Posterior cingulate gyrus (tissue), 11 donors: ENCODE measurements at regions not wholly inside any gene's neighbourhood (a gene's known extent, or its start where the extent isn't known, plus 50 kb on each side); places are given as distances from the start of the nearest gene placed in this dataset.
"Not testable (repeated sequence)": the region's sequence is repeated elsewhere in the genome, so short reads cannot be mapped to it uniquely, and the experiment has no call there.

Experiments used
- DNase-seq, 10 donors: peaks; one replicate each; pipeline versions ENCODE4 v3.0.0 to v3.0.0-alpha.2; 2020 to 2021; ENCODE audit warnings: mixed read lengths in 3 of 10
- intact Hi-C: fragments of 100-400 bp; cut with DNase I; formaldehyde crosslinking; loops from one replicate; pipeline ENCODE4 v1.15.1; 2023

DNA sequence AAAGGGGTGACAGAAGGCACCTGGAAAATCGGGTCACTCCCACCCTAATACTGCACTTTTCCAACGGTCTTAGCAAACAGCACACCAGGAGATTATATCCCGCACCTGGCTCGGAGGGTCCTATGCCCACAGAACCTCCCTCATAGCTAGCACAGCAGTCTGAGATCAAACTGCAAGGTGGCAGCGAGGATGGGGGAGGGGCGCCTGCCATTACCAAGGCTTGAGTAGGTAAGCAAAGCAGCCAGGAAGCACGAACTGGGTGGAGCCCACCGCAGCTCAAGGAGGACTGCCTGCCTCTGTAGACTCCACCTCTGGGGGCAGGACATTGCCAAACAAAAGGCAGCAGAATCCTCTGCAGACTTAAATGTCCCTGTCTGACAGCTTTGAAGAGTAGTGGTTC lies 101.8 kb downstream of the TBX20 start:
- intact Hi-C loops: not testable (repeated sequence)
- DNase-seq: peak in 1 of 10 donors; percentile 40

DNA sequence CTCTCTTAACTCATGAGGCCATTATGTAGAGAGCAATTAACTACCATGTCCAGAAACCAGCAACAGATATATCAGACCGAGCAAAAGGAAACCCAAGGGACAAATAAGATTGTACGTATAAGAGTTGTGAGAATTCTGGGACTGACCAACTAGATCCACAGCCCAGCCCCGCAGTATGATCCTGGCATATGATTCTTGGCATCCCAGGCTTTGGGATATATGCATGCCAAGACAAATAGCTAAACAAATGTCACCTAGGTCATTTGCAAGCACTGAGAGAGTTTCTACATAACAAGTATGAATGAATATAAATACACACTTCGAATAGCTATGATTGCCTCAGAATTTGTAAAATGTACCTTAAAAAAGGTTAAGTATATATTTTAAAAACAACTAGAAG lies 105.9 kb downstream of the TBX20 start:
- DNase-seq, intact Hi-C loops: not testable (repeated sequence)

DNA sequence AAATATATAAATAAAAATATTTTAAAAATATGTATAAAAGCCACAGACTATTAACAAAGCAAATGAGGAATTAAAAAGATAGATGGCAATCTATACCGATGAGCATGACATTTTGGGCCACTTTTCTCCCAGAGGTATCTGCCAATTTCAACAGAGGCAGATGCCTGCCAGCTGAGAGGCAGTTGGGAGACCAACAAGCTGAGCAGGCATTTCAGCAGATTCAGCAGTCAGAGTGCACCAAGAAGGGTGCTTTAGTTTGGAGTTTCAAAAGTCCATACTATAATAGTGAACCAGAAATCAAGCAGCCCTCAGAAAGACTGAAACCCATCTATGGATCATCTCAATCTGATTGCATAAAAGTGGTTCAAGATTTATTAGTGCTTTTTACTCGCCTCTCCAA lies 104.8 kb upstream of the DPY19L1 start:
- intact Hi-C loops, DNase-seq: not testable (repeated sequence)

DNA sequence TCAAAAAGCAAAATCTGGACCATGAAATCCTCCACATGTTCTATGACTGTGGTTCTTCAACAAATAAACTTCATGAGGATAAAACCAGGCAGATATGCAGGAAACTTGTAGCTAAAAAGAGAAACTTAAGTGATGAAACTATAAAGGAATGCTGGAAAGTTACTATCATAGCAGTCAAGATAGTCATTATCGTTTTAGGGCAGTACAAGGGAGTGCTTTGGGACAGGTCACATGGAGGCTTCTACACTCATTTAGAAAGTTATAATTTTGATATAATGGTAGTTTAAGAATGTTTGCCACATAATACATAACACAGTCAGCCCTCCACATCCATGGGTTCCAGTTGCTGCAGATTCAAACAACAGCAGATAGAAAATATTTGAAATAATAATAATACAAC lies 102.0 kb upstream of the DPY19L1 start:
- DNase-seq, intact Hi-C loops: not testable (repeated sequence)

DNA sequence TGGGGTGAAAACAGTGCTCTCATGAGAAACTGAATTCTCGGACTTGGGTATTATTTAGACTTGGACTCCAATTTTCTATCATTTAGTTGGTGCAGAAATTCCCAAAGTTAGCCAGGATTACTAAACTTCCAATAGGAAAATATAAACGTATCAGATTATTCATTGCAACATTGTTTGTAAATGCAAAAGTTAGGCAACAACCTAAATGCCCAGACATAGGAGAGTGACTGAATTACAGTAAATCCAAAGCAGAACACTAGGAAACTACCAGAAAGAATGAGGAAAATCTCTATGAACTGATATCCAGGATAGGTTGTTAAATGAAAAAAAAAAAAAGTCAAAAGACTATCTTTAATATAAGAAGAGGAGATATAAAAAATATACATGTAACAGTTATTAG lies 96.2 kb upstream of the DPY19L1 start:
- intact Hi-C loops: not testable (repeated sequence)

DNA sequence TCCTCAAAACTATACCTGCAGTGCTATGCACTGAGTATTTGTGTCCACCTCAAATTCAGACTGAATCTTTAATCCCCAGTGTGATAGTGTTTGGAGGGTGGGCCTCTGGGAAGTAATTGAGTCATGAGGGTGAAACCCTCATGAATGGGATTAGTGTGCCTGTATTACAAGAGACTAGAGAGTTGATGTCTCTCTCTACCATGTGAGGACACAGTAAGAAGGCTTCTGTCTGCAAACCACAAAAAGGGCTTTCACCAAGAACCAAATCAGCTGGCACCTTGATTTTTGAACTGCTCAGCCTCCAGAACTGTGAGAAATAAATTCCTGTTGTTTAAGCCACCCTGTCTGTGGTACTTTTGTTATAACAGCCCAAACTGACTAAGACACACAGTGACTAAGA lies 95.7 kb upstream of the DPY19L1 start:
- intact Hi-C loops: not testable (repeated sequence)

More for the DNA sequence above, 96.2 kb upstream of the DPY19L1 start:
- not testable (repeated sequence) for DNase-seq

DNA sequence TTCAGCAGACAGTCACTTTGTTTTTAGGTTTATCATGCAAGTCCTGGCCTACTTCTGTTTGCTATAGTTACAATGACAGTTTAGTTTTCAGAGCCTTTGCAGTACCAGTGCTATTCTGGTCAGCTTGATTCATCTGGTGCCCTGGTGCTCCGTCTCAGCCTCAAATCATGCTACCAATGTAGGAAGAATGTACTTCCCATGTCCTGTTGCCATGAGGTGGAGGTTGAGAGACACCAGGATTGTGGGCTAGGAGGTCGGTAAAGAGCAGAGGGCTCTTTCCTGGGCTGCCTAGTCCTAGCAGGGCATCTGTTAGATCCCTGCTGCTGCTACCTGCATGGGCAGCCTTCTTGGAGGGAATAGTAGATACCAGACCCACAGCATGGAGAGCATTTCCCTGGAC lies 91.4 kb upstream of the DPY19L1 start:
- intact Hi-C loops: not testable (repeated sequence)

More for the DNA sequence above, 95.7 kb upstream of the DPY19L1 start:
- not testable (repeated sequence) for DNase-seq

DNA sequence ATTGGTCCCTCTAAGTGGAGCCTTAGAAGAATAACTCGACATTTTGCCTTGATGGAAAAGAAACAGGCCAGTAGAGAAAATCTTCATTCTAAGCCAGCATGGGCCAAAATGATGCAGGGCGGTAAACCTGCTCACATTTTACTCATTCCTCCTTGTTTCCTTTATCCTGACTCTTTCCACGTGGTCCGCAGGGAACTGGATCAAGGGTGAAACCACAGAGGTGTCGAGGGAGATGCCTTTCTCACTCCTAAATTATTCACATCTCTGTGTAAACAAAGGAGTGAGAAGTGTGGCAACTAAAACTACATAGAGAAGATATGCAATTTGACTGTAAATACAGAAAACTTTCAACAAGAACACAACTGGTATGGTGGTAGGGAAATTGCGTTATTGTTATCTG lies 81.2 kb upstream of the DPY19L1 start:
- DNase-seq, intact Hi-C loops: not testable (repeated sequence)

More for the DNA sequence above, 91.4 kb upstream of the DPY19L1 start:
- DNase-seq: not testable (repeated sequence)

DNA sequence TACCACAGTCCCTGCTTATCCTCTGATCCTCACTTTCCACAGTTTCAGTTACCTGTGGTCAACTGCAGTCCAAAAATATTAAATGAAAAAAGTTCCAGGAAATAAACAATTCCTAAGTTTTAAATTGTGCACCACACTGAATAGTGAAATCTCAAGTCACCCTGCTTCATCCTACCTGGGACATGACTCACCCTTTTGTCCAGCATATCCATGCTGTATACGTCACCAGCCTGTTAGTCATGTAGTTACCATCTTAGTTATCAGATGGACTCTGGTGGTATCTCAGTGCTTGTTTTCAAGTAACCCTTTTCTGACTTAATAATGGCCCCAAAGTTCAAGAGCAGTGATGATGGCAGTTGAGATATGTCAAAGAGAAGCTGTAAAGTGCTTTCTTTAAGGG lies 69.4 kb upstream of the DPY19L1 start:
- intact Hi-C loops: not testable (repeated sequence)

DNA sequence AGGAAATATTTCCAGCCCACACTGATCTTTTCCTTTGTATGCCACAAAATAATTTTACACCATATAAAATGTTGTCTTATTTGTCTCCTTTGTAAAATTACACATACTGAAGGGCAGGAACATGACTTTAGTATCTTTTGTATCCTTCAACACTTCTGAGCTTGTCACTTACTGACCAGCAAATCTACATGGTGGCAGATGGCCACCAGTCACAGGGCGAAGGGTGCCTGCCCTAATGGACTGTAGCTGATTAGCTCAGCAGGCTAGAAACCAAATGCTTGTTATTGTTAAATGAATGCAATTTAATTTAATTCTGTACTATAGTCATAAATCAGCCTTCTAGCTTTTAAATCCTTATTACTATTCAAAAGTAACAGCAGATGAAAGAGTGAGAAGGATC lies 68.2 kb upstream of the DPY19L1 start:
- intact Hi-C loops: not testable (repeated sequence)

More for the DNA sequence above, 69.4 kb upstream of the DPY19L1 start:
- DNase-seq: not testable (repeated sequence)

DNA sequence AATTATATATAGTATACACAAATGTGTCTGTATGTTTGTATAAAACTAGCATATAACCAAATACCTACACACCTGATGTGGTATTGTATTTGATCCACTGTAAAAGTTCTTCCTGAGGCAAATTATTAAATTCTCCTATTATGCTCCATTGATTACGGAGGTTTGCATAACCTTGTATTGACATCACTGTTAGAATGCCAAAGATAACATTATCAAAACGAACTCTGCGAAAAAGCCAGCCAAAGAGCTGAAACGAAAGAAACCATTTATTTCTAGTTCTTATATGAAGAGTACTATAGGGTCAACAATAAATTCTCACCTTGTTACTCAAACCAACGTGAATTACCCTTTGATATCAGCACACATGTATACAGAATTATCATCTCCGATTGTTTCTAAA lies 65.6 kb upstream of the DPY19L1 start:
- intact Hi-C loops, DNase-seq: not testable (repeated sequence)

More for the DNA sequence above, 68.2 kb upstream of the DPY19L1 start:
- DNase-seq: not testable (repeated sequence)

DNA sequence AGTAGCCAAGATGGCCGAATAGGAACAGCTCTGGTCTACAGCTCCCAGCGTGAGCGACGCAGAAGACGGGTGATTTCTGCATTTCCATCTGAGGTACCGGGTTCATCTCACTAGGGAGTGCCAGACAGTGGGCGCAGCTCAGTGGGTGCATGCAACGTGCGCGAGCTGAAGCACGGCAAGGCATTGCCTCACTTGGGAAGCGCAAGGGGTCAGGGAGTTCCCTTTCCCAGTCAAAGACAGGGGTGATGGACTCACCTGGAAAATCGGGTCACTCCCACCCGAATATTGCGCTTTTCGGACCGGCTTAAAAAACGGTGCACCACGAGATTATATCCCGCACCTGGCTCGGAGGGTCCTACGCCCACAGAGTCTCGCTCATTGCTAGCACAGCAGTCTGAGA lies 55.7 kb upstream of the DPY19L1 start:
- DNase-seq, intact Hi-C loops: not testable (repeated sequence)
